Fibroblast of lung (primary cell): ENCODE measurements at regions not wholly inside any gene's neighbourhood (a gene's known extent, or its start where the extent isn't known, plus 50 kb on each side); places are given as distances from the start of the nearest gene placed in this dataset.
"Not testable (repeated sequence)": the region's sequence is repeated elsewhere in the genome, so short reads cannot be mapped to it uniquely, and the experiment has no call there.

Experiments
- DNase-seq, 2 donors: peaks; one replicate each; pipeline versions ENCODE4 v3.0.0 to v3.0.0-alpha.2; 2010; ENCODE audit warnings: low read depth in 2 of 2
- H2AFZ ChIP-seq: 2 replicates; pipeline ENCODE4 v1.5.1; 2012; ENCODE audit warnings: low read length, control low read depth, inconsistent platforms
- H3K27ac ChIP-seq: 2 replicates; pipeline ENCODE4 v1.5.1; 2011; ENCODE audit warnings: low read length, control low read depth; ENCODE audit not compliant: insufficient read depth
- H3K27me3 ChIP-seq: 2 replicates; pipeline ENCODE4 v1.5.1; 2011; ENCODE audit warnings: mild to moderate bottlenecking, low read length; ENCODE audit not compliant: control insufficient read depth, insufficient read depth
- H3K36me3 ChIP-seq: 2 replicates; pipeline ENCODE4 v1.5.1; 2011; ENCODE audit warnings: low read length; ENCODE audit not compliant: control insufficient read depth, insufficient read depth
- H3K4me1 ChIP-seq: 2 replicates; pipeline ENCODE4 v1.5.1; 2011; ENCODE audit warnings: low read length; ENCODE audit not compliant: control insufficient read depth, insufficient read depth; ENCODE audit errors: extremely low read depth
- H3K4me2 ChIP-seq: 2 replicates; pipeline ENCODE4 v1.5.1; 2011; ENCODE audit warnings: low read length, control low read depth; ENCODE audit not compliant: insufficient read depth; ENCODE audit errors: extremely low read depth
- H3K4me3 ChIP-seq, 4 experiments: fragments of 200-600 bp in 1 of 4; sonication (generic) in 1 of 4; replicated peaks in 1 of 4; 2 replicates each; pipeline ENCODE4 v1.5.1; 2011 to 2016; ENCODE audit warnings: low read length in 4 of 4, low read depth in 3 of 4, mild to moderate bottlenecking in 3 of 4, control low read depth in 2 of 4, inconsistent platforms in 1 of 4, mixed read lengths in 1 of 4; ENCODE audit not compliant: insufficient read depth in 1 of 4; ENCODE audit errors: control extremely low read depth in 1 of 4
- H3K79me2 ChIP-seq: 2 replicates; pipeline ENCODE4 v1.5.1; 2012; ENCODE audit warnings: mild to moderate bottlenecking, low read length, inconsistent platforms; ENCODE audit not compliant: control insufficient read depth, insufficient read depth
- H3K9ac ChIP-seq: 2 replicates; pipeline ENCODE4 v1.5.1; 2011; ENCODE audit warnings: mild to moderate bottlenecking, low read length, control low read depth; ENCODE audit not compliant: insufficient read depth
- H3K9me3 ChIP-seq: 2 replicates; pipeline ENCODE4 v1.5.1; 2012; ENCODE audit warnings: low read depth, low read length; ENCODE audit not compliant: control insufficient read depth, insufficient read depth
- H4K20me1 ChIP-seq: 2 replicates; pipeline ENCODE4 v1.5.1; 2011; ENCODE audit warnings: low read length; ENCODE audit not compliant: control insufficient read depth, insufficient read depth; ENCODE audit errors: extremely low read depth
- CTCF ChIP-seq, 2 donors: IDR thresholded peaks in 1 of 2; conservative IDR thresholded peaks in 1 of 2; 1 replicate in 1 of 2; 2 replicates in 1 of 2; pipeline ENCODE4 v1.5.1; 2011 to 2012; ENCODE audit warnings: low read length in 2 of 2, control low read depth in 1 of 2, inconsistent platforms in 1 of 2, low read depth in 1 of 2, mild to moderate bottlenecking in 1 of 2
- EZH2 ChIP-seq: IDR thresholded peaks from 2 replicates; pipeline ENCODE4 v1.5.1; 2012; ENCODE audit warnings: low read length, control low read depth, mild to moderate bottlenecking; ENCODE audit errors: missing control alignments

GRCh38 chr12:97647142-97647541 is 184.5 kb downstream of the RMST start:
- H3K27ac ChIP-seq = no peak overlapping the region
- DNase-seq = no peak

DNA sequence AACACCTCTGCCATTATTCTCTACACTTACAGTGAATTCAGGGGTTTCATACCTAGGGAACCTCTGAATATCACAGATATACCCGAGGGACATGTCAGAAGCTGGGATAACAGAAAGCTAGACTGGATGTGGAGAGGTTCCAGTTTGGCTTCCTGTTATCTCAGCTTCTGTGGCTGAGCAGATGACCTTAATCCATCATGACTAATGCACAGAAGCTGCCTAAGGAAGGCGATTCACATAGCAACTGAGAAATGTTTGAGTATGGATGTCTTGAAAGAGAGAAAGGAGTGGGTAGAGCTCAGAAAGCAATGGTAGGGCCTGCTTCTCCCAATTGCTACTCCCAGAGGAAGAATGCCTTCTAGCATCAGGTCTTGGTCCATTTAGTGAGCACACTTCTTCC is 187.6 kb downstream of the RMST start:
- H3K27me3 ChIP-seq = no peaks in the 10 kb centered on the region
- no peak overlapping the region for H2AFZ ChIP-seq
- H3K79me2 ChIP-seq = no peaks in the 10 kb centered on the region
- H3K27ac ChIP-seq = no peak overlapping the region
- no peaks in the 10 kb centered on the region for H3K36me3 ChIP-seq
- TF ChIP-seq CTCF (conservative IDR thresholded peaks at IDR 0.05 in 1 of 2, IDR thresholded peaks at IDR 0.05 in 1 of 2; ENCODE audit: low read depth in 1 of 2, low read length in 2 of 2) (no peak), EZH2 (no peak)
- H3K9me3 ChIP-seq = no peaks in the 10 kb centered on the region
- no peaks in the 10 kb centered on the region for H3K4me1 ChIP-seq
- no peak overlapping the region for H3K9ac ChIP-seq
- H3K4me3 ChIP-seq = no peak overlapping the region
- DNase-seq = peak in 1 of 2 donors; percentile 78
- H4K20me1 ChIP-seq = no peaks in the 10 kb centered on the region
- H3K4me2 ChIP-seq = no peak overlapping the region

More at GRCh38 chr12:97647142-97647541, 184.5 kb downstream of the RMST start:
- Histone ChIP-seq H3K27me3 (no peaks in the 10 kb centered on the region), H3K9me3 (no peaks in the 10 kb centered on the region), H3K9ac (no peak overlapping the region), H2AFZ (no peak overlapping the region), H3K4me3 (no peak overlapping the region), H4K20me1 (no peaks in the 10 kb centered on the region), H3K4me2 (no peak overlapping the region), H3K4me1 (no peaks in the 10 kb centered on the region), H3K36me3 (no peaks in the 10 kb centered on the region), H3K79me2 (no peaks in the 10 kb centered on the region)
- TF ChIP-seq EZH2 (no peak), CTCF (conservative IDR thresholded peaks at IDR 0.05 in 1 of 2, IDR thresholded peaks at IDR 0.05 in 1 of 2; ENCODE audit: low read depth in 1 of 2, low read length in 2 of 2) (no peak)

- DNase-seq, H3K27me3 ChIP-seq, H2AFZ ChIP-seq, H3K4me2 ChIP-seq, H3K27ac ChIP-seq, H4K20me1 ChIP-seq, H3K79me2 ChIP-seq, H3K4me1 ChIP-seq, H3K4me3 ChIP-seq, H3K9me3 ChIP-seq, H3K9ac ChIP-seq, H3K36me3 ChIP-seq: not testable (repeated sequence)
Measured at GRCh38 chr12:97656548-97656947, 193.9 kb downstream of the RMST start.
